Uterus (tissue), 2 donors: ENCODE measurements at regions not wholly inside any gene's neighbourhood (a gene's known extent, or its start where the extent isn't known, plus 50 kb on each side); places are given as distances from the start of the nearest gene placed in this dataset.

Source experiments
- CTCF ChIP-seq, 4 experiments: fragments of 200-600 bp in 2 of 4; fragments of 450-650 bp in 2 of 4; sonication (generic) in 2 of 4; IDR thresholded peaks; one replicate each; pipeline ENCODE4 v1.5.1; 2016 to 2019; ENCODE audit warnings: antibody characterized with exemption in 4 of 4, mild to moderate bottlenecking in 2 of 4, moderate library complexity in 1 of 4
- POLR2A ChIP-seq, 2 donors: fragments of 450-650 bp; IDR thresholded peaks; one replicate each; pipeline ENCODE4 v1.6.1; 2016; ENCODE audit warnings: antibody characterized with exemption in 2 of 2, mild to moderate bottlenecking in 1 of 2, moderate library complexity in 1 of 2

GRCh38 chr10:117945651-117946050 lies 101.1 kb downstream of the RAB11FIP2 start:
- TF ChIP-seq CTCF (IDR thresholded peaks at IDR 0.05) = no peak
- TF ChIP-seq POLR2A (IDR thresholded peaks at IDR 0.05) = no peak
